Mucosa of descending colon (tissue), 3 donors: ENCODE measurements at regions not wholly inside any gene's neighbourhood (a gene's known extent, or its start where the extent isn't known, plus 50 kb on each side); places are given as distances from the start of the nearest gene placed in this dataset.
"Not testable (repeated sequence)": the region's sequence is repeated elsewhere in the genome, so short reads cannot be mapped to it uniquely, and the experiment has no call there.

Source experiments
- ATAC-seq: fragments of 200-7000 bp; cut with Tn5 transposase; one replicate; pipeline ENCODE4 v1.9.1; 2020; ENCODE audit warnings: mild to moderate bottlenecking, moderate library complexity
- DNase-seq, 3 donors: peaks; one replicate each; pipeline ENCODE4 v3.0.0-alpha.2; 2020
- H3K36me3 ChIP-seq: fragments of 200-600 bp; one replicate; pipeline ENCODE4 v1.8.0; 2021; ENCODE audit warnings: low read depth, mild to moderate bottlenecking
- H3K4me1 ChIP-seq: fragments of 200-600 bp; one replicate; pipeline ENCODE4 v1.8.0; 2021; ENCODE audit warnings: low read depth, mild to moderate bottlenecking
- H3K4me3 ChIP-seq: fragments of 200-600 bp; one replicate; pipeline ENCODE4 v1.8.0; 2021; ENCODE audit warnings: mild to moderate bottlenecking
- H3K9me3 ChIP-seq: fragments of 200-600 bp; one replicate; pipeline ENCODE4 v1.8.0; 2021; ENCODE audit warnings: mild to moderate bottlenecking
- intact Hi-C, 2 donors: fragments of 100-400 bp; cut with DNase I in 1 of 2; cut with micrococcal nuclease in 1 of 2; formaldehyde crosslinking; loops; one replicate each; pipeline versions ENCODE4 v1.11.0 to v1.11.1; 2022; cut with DNase I, micrococcal nuclease
- donor health status: DM: no; HTN: no; CAD: no; lungs with moderate emphysema.
- donor health status: DM: no; HTN: no; CAD: no.
- donor health status: DM: no; HTN: yes; CAD: no.

- H3K4me1 ChIP-seq, DNase-seq, H3K36me3 ChIP-seq, H3K9me3 ChIP-seq, intact Hi-C loops, H3K4me3 ChIP-seq: not testable (repeated sequence)
- peak; percentile 13 for ATAC-seq
These were observed 53.4 kb upstream of the MAGEA1 start for GRCh38 chrX:153125696-153126095.
